VCaP (cell line): ENCODE measurements at regions not wholly inside any gene's neighbourhood (a gene's known extent, or its start where the extent isn't known, plus 50 kb on each side); places are given as distances from the start of the nearest gene placed in this dataset.

Experiments used
- H3K27ac ChIP-seq: fragments of 450-650 bp; 2 replicates; pipeline ENCODE4 v1.5.1; 2017
- CTCF ChIP-seq: fragments of 450-650 bp; conservative IDR thresholded peaks from 2 replicates; pipeline ENCODE4 v1.5.1; 2017; ENCODE audit warnings: mild to moderate bottlenecking, moderate library complexity

GRCh38 chr11:23336961-23337360 lies 476.7 kb upstream of the CCDC179 start:
- no peak overlapping the region for H3K27ac ChIP-seq
- TF ChIP-seq CTCF: no peak

GRCh38 chr11:23353611-23354010 lies 493.3 kb upstream of the CCDC179 start:
- TF ChIP-seq CTCF: no peak
- H3K27ac ChIP-seq: no peak overlapping the region

- no peak overlapping the region for H3K27ac ChIP-seq
- no peak for TF ChIP-seq CTCF
Observed at GRCh38 chr11:23359297-23359696, 499.0 kb upstream of the CCDC179 start.

- H3K27ac ChIP-seq: no peak overlapping the region
- TF ChIP-seq CTCF: no peak
Observed at GRCh38 chr11:23364076-23364475, 503.8 kb upstream of the CCDC179 start.

GRCh38 chr11:23370580-23371275 lies 510.5 kb upstream of the CCDC179 start:
- no peak for TF ChIP-seq CTCF
- H3K27ac ChIP-seq: no peak overlapping the region

- H3K27ac ChIP-seq: no peak overlapping the region
- no peak for TF ChIP-seq CTCF
Observed at GRCh38 chr11:23377909-23378308, 517.6 kb upstream of the CCDC179 start.

GRCh38 chr11:23391031-23391430 lies 530.8 kb upstream of the CCDC179 start:
- no peak for TF ChIP-seq CTCF
- H3K27ac ChIP-seq: peak overlapping the region; percentile 23; the same call in 1 of the 2 replicates
